GM10266 (cell line): ENCODE measurements at regions not wholly inside any gene's neighbourhood (a gene's known extent, or its start where the extent isn't known, plus 50 kb on each side); places are given as distances from the start of the nearest gene placed in this dataset.

Source experiments
- DNase-seq: peaks from one replicate; pipeline ENCODE4 v3.0.0; 2012; ENCODE audit errors: extremely low spot score
- TF ChIP-seq, protein P1 (sequence below): IDR thresholded peaks from 2 replicates; pipeline ENCODE4 v1.5.1; 2012; ENCODE audit warnings: mild to moderate bottlenecking, low read depth; ENCODE audit not compliant: control insufficient read depth, insufficient read depth; ENCODE audit errors: missing control alignments

- DNase-seq: no peak
- TF ChIP-seq, protein P1, sequence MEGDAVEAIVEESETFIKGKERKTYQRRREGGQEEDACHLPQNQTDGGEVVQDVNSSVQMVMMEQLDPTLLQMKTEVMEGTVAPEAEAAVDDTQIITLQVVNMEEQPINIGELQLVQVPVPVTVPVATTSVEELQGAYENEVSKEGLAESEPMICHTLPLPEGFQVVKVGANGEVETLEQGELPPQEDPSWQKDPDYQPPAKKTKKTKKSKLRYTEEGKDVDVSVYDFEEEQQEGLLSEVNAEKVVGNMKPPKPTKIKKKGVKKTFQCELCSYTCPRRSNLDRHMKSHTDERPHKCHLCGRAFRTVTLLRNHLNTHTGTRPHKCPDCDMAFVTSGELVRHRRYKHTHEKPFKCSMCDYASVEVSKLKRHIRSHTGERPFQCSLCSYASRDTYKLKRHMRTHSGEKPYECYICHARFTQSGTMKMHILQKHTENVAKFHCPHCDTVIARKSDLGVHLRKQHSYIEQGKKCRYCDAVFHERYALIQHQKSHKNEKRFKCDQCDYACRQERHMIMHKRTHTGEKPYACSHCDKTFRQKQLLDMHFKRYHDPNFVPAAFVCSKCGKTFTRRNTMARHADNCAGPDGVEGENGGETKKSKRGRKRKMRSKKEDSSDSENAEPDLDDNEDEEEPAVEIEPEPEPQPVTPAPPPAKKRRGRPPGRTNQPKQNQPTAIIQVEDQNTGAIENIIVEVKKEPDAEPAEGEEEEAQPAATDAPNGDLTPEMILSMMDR: no peak
These were observed 80.4 kb upstream of the SPRED2 start for GRCh38 chr2:65512783-65513182.

- DNase-seq: no peak
- TF ChIP-seq, protein P1: no peak
These were observed 78.9 kb upstream of the SPRED2 start for GRCh38 chr2:65511306-65511705.

- TF ChIP-seq, protein P1: no peak
- DNase-seq: no peak
These were observed 75.8 kb upstream of the SPRED2 start for GRCh38 chr2:65508225-65508624.

DNA sequence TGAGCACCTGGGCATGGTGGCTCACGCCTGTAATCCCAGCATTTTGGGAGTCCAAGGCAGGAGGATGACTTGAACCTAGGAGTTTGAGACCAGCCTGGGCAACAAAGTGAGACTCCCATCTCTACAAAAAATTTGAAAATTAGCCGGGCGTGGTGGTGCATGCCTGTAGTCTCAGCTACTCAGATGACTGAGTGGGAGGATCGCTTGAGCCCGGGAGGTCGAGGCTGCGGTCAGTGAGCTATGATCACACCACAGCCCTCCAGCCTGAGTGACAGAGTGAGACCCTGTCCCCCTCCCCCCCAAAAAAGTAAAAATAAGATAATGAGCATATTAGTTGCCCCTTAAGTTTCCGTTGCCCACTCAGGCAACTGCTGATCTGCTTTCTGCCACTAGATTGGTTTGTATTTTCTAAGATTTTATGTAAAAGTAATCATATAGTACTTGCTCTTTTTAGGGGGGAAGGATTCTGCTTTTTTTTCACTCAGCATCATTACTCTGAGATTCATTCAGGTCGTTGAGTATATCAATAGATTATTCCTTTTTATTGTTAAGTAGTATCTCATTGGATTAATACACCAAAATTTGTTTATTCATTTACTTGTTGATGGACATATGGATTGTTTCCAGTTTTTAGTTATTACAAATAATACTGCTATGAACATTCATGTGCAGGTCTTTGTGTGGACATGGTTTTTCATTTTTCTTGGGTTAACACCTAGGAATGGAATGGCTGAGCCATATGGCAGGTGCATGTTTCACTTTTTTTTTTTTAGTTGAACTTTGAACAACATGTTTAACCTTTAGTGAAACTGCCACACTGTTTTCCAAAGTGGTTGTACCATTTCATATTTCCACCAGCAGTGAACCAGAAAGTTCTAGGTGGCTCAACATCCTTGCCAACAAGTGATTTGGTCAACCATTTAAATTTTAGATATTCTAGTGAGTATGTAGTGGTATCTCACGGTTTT is 75.0 kb upstream of the SPRED2 start:
- TF ChIP-seq, protein P1: no peak
- DNase-seq: no peak

- TF ChIP-seq, protein P1: no peak
- no peak for DNase-seq
These were observed 72.7 kb upstream of the SPRED2 start for GRCh38 chr2:65504814-65505697.

DNA sequence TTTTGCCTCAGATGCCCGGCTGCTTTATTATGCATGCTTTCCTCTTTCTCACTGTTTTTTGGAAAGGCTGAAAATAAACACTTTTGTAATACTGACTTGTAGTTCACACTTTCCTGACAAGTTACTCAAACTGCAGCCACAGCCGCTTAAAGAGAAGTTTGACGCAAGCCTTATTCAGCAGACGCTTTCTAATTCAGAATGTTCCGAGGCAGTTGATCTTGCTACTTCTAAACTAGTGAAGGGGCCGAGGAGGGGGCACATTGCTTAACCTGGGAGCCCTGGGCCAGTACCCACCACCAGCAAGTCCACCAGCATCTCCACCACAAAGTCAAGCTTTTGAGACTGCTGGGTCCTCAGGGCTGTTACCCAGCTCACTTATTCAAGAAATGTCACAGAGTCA is 71.8 kb upstream of the SPRED2 start:
- TF ChIP-seq, protein P1: no peak
- DNase-seq: no peak
